ENCODE measurements at regions not wholly inside any gene's neighbourhood (a gene's known extent, or its start where the extent isn't known, plus 50 kb on each side); places are given as distances from the start of the nearest gene placed in this dataset.

GRCh38 chr4:89610236-89610635 is 226.7 kb downstream of the SNCA start:
- TF ChIP-seq POLR2A (IDR thresholded peaks at IDR 0.05) (no peak), CTCF (IDR thresholded peaks at IDR 0.05) (no peak), POLR2AphosphoS5 (IDR thresholded peaks at IDR 0.05) (no peak), EP300 (IDR thresholded peaks at IDR 0.05; ENCODE audit: low read depth) (no peak)

Measured in transverse colon (tissue), 4 donors.